GM18517 (cell line): ENCODE measurements at regions not wholly inside any gene's neighbourhood (a gene's known extent, or its start where the extent isn't known, plus 50 kb on each side); places are given as distances from the start of the nearest gene placed in this dataset.

Source experiments
- ATAC-seq: cut with Tn5 transposase; IDR thresholded peaks from one replicate; pipeline ENCODE4 v1.9.1; 2021; ENCODE audit warnings: mild to moderate bottlenecking, moderate library complexity; ENCODE audit not compliant: unreplicated experiment

GRCh38 chr11:91776655-91777054 lies 448.0 kb upstream of the FAT3 start:
- no peak for ATAC-seq

DNA sequence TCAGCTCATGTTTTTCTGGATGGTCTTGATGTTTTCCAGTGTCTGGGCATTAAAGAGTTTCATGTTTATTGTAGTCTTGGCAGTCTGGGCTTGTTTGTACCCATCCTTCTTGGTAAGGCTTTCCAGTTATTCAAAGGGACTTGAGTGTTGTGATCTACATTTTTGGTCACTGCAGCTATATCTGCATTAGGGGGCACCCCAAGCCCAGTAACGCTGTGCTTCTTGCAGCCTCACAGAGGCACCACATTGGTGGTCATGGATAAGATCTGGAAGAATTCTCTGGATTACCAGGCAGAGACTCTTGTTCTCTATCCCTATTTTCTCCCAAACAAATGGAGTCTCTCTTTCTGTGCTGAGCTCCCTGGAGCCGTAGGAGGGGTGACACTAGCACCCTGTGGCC lies 451.5 kb upstream of the FAT3 start:
- no peak for ATAC-seq

DNA sequence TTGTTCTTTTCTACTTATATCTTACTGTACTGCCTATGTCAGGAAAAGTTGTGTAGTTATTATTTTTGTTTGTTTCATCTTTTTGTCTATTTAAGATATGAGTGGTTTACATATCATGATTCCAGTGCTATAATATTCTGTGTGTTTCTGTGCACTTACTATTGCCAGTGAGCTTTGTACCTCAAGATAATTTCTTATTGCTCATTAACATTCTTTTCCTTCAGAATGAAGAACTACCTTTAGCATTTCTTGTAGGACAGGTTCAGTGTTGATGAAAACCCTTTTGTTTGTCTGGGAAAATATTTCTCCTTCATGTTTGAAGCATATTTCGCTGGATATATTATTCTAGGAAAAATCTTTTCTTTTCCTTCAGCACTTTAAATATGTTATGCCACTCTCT lies 452.7 kb upstream of the FAT3 start:
- no peak for ATAC-seq

GRCh38 chr11:91768783-91769182 lies 455.8 kb upstream of the FAT3 start:
- ATAC-seq: no peak

DNA sequence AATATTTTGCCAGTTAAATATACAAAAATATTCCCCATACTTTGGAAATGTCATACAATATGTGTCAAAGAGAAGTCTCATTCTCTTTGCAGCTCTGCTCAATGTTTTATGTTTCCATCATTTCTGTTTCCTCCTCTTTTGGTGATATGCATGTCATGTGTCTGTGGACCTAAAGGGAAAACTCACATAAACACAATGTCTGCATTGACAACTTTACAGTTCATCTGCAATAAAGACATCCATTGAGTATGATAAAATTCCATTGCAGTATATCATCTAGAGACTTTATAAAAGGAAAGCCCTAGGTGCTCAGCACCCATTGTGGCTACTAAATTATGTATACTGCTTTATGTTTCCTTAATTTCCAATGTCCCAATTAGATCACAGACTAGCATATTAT lies 461.3 kb upstream of the FAT3 start:
- ATAC-seq: no peak

- no peak for ATAC-seq
These were observed 463.1 kb upstream of the FAT3 start for GRCh38 chr11:91761406-91762025.

DNA sequence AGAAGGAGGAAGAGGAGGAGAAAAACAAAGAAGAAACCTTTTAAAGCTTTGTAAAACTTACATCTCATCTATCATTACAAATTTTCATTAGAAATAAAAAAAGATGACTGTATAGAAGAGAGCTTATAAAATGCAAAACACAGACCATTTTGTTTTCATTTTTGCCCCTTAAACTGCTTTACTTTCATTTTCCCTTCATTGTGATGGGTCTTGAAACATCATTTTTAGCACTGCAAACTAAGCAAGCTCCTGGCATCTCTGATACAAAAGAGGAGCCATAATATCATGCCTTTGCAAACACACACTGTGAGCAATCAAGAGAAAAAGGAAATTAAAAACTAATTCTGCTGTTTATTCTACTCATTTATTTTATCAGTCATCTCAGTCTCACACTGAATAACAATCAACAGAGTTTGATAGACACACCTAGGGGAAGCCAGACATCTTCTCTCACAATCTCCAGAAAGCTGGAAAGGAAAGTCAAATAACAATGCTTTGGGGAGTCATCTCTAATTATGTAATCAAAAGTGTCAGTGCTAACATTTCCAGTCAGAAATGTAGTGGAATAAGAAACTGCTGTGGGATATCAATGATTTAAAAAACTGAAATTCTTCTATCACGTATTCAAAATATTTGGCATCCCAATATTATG lies 467.7 kb upstream of the FAT3 start:
- ATAC-seq: no peak

DNA sequence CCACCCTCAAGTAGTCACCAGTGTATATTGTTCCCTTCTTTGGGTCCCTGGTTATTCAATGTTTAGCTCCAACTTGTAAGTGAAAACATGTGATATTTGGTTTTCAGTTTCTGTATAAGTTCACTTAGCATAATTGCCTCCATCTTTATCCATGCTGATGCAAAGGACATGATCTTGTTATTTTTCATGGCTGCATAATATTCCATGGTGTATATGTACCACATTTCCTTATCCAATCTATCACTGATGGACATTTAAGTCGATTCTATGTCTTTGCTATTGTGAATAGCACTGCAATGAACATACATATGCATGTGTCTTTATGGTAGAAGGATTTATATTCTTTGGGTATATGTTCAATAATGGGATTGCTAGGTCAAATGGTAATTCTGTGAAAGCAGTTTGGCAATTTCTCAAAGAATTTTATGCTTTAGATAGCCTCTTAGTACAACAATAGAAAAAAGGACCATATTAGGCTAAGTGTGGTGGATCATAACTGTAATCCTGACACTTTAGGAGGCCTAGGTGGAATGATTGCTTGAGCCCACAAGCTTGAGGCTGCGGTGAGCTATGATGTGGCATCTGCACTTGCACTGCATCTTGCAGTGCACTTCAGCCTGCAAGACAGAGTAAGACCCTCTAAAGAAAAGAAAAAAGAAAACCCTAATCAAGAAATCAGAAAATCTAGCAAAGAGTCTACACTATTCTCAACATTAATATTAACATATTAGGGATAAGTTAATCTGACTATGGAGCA lies 468.5 kb upstream of the FAT3 start:
- ATAC-seq: no peak

DNA sequence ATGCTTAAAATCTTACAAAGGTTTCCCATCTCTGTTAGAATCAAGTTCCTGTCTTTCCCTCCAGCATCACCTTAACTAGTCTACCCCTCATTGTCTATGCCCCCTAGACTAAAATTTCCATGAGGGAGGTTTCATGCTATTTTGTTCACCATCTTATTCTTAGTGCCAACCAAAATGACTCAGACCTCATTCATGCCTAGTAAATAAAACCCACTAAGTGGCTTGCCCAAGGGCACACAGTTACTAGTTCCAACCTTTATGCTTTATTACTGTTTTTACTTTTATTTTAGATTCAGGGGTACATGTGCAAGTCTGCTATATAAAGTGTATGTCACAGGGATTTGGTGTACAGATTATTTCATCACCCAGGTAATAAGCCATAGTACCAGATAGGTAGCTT lies 469.1 kb upstream of the FAT3 start:
- no peak for ATAC-seq

DNA sequence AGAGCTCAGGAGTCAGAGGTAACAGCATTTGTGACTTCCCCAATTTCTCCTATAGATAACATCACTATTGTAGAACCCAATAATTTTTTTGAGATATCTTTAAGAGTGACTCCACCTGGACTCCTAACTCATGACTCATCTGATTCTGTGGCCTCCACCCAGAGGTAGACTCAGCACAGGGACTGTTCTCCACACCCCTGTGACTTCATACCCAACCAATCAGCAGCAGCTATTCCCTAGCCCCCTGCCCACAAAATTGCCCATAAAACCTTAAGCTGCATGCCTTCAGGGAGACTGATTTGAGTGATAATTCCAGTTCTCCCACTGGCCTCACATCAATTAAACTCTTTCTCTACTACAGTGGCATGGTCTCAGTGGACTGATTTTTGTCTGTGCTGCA lies 475.4 kb upstream of the FAT3 start:
- ATAC-seq: no peak

GRCh38 chr11:91742155-91742554 lies 482.5 kb upstream of the FAT3 start:
- no peak for ATAC-seq

- ATAC-seq: no peak
These were observed 493.6 kb upstream of the FAT3 start for GRCh38 chr11:91731051-91731450.

DNA sequence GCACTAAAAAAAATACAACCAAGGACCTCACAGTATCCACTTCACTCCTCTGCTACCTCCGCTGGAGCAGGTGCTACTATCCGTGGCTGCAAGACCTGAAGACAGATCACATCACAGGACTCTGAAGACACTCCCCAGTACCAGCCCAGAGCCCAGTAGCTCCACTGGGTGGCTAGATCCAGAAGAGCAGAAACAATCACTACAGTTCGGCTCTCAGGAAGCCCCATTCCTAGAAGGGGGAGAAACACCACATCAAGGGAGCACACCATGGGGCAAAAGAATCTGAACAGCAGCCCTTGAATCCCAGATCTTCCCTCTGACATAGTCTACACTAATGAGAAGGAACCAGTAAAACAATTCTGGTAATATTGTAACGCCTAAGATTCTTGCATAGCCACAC lies 494.0 kb upstream of the FAT3 start:
- ATAC-seq: no peak

GRCh38 chr11:91730057-91730456 lies 494.6 kb upstream of the FAT3 start:
- no peak for ATAC-seq

DNA sequence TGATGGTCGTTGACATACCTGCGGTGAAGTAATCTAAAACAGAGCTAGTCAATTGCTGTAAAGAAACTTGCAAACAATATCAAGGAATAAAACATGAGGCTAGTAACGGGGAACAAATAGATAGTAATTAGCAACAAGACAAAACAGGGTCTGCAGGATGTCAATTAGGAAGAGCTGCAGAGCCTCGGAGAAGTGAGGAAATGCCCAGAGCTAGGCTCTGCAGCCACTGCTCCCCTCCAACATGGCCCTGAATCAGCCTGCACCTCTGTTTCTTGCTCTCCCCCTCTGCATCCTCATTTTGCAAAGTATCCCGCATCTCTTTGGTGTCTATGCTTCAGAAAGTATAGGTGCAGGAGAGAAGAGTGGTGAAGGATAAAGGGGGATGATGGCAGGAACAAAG lies 507.4 kb upstream of the FAT3 start:
- no peak for ATAC-seq

GRCh38 chr11:91707652-91708482 lies 516.8 kb upstream of the FAT3 start:
- ATAC-seq: no peak

GRCh38 chr11:91703042-91703441 lies 521.6 kb upstream of the FAT3 start:
- no peak for ATAC-seq

DNA sequence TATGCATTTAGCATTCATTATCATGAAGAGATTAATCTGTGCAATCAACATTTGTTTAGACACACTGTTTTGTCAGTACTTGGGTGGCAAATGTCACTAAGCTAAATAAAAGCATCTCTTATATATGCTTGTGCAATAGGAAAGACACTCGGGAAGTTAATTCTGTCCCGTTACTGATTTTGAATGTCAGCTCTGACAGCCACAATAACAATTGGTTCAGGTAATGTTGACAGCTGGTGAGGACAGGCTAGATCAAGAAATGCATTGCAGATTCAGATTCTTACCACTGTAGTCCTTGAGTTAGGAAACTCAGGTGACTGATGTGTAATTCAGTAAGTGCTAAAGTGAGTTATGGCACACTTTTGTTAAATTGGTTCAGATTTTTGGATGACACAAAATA lies 523.8 kb upstream of the FAT3 start:
- ATAC-seq: no peak

- no peak for ATAC-seq
These were observed 525.8 kb upstream of the FAT3 start for GRCh38 chr11:91698845-91699244.

DNA sequence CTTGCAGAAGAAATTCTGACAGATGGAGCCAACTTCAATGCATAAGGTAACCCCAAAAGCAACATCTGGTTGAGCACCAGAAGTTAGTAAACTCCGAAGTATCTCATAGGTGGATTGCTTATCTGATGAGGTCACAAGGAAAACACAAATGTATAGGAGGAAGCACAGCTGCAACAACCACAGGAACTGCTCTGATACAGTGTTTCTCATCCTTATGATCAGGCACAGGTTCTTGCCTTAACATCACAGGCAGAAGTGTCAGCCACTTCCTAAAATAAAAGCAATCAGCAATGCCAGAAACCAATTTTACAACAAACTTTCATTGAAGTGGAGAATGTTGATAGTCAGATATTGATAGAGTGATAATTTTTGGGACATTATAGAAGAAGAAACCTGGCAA lies 530.3 kb upstream of the FAT3 start:
- no peak for ATAC-seq

DNA sequence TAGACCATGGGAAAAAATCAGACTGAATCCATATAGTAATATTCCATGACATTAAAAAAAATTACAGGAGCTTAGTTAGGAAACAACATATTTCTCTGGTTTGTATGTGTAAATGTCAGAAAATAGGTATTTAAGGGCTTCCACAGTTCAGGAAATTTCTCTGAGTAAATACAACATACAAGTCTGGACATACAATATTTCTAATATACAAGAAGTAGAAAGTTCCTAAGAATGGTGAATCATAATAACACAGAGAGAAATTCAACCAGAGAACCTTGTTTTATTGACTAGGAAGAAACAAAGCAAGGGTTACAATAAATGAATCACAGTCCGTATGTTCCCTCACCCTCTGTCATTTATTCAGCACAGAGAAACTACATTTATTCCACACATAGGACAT lies 532.7 kb upstream of the FAT3 start:
- ATAC-seq: no peak
